ENCODE measurements at regions not wholly inside any gene's neighbourhood (a gene's known extent, or its start where the extent isn't known, plus 50 kb on each side); places are given as distances from the start of the nearest gene placed in this dataset.

DNA sequence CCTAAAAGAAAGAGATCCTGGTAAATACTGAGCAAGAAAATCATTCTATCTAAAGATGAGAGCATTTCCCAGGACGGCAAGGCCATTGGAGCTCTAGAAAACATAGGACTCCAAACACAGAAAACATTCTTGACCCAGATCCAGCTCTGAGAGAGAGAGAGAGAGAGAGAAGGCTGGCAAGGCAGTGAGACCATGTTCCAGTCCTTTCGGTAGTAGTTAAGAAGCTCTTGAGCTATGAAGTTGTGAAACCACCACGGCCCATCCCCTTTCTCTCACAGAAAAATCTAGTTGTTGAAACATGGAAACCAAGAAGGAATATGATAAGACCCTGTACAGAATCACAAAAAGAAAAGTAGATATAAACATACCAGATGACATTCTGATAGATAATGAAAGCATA, 212.4 kb upstream of the NPSR1 start:
- TF ChIP-seq, protein P1, sequence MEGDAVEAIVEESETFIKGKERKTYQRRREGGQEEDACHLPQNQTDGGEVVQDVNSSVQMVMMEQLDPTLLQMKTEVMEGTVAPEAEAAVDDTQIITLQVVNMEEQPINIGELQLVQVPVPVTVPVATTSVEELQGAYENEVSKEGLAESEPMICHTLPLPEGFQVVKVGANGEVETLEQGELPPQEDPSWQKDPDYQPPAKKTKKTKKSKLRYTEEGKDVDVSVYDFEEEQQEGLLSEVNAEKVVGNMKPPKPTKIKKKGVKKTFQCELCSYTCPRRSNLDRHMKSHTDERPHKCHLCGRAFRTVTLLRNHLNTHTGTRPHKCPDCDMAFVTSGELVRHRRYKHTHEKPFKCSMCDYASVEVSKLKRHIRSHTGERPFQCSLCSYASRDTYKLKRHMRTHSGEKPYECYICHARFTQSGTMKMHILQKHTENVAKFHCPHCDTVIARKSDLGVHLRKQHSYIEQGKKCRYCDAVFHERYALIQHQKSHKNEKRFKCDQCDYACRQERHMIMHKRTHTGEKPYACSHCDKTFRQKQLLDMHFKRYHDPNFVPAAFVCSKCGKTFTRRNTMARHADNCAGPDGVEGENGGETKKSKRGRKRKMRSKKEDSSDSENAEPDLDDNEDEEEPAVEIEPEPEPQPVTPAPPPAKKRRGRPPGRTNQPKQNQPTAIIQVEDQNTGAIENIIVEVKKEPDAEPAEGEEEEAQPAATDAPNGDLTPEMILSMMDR (IDR thresholded peaks at IDR 0.05): no peak
- TF ChIP-seq EMX1 (CRISPR knock-in tag; IDR thresholded peaks at IDR 0.05): no peak
- TF ChIP-seq JUN (CRISPR knock-in tag; IDR thresholded peaks at IDR 0.05): no peak
- no peak for TF ChIP-seq OVOL2 (CRISPR knock-in tag; IDR thresholded peaks at IDR 0.05; ENCODE audit: borderline replicate concordance)
- no peak for TF ChIP-seq ZNF232 (CRISPR knock-in tag; IDR thresholded peaks at IDR 0.05)
- TF ChIP-seq CDX4 (CRISPR knock-in tag; IDR thresholded peaks at IDR 0.05; ENCODE audit: borderline replicate concordance): no peak
